ENCODE measurements at regions not wholly inside any gene's neighbourhood (a gene's known extent, or its start where the extent isn't known, plus 50 kb on each side); places are given as distances from the start of the nearest gene placed in this dataset.

DNA sequence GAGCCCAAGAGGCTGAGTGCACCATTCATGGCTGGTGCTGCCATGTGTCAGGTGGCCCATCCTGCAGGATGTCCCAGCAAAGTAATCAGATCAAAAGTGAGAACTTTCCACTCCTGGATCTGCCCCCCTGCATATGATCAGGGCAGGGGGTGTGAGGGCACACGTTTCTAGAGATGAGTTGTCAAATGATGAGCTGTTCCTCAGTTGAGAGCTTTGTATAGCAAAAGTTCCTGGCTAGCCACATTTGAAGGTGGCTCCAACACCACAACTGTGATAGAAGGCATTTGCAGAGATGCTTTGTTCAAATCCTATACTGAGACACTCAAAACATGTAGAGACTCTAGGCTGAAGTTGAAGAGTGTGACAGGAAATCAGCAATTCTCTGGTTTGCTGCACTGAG is 501.8 kb downstream of the BCOR start:
- no peak for DNase-seq (ENCODE audit: low read depth in 2 of 2)

- DNase-seq (ENCODE audit: low read depth in 2 of 2) = no peak
These were observed 501.3 kb downstream of the BCOR start for GRCh38 chrX:39596437-39596836.

GRCh38 chrX:39599339-39599738 is 498.4 kb downstream of the BCOR start:
- no peak for DNase-seq (ENCODE audit: low read depth in 2 of 2)

DNA sequence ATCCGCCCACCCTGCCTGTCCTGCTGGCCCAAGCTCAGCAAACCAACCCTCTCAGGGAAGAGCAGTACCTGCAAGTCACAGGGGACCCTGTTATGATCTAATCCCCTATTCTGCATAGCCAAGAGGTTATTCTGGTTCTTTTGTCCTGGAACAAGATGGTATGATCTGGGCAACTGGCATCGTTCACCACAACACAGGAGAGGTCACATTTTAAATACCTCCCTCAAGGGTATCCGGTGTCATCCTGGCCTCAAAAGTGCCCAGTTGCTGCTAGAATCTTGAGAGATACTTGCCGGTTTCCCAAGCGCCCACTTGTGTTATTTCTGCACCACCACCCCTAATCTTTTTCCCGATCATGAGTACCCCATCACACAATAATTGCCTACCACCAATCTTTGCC is 497.5 kb downstream of the BCOR start:
- DNase-seq (ENCODE audit: low read depth in 2 of 2) = no peak

DNA sequence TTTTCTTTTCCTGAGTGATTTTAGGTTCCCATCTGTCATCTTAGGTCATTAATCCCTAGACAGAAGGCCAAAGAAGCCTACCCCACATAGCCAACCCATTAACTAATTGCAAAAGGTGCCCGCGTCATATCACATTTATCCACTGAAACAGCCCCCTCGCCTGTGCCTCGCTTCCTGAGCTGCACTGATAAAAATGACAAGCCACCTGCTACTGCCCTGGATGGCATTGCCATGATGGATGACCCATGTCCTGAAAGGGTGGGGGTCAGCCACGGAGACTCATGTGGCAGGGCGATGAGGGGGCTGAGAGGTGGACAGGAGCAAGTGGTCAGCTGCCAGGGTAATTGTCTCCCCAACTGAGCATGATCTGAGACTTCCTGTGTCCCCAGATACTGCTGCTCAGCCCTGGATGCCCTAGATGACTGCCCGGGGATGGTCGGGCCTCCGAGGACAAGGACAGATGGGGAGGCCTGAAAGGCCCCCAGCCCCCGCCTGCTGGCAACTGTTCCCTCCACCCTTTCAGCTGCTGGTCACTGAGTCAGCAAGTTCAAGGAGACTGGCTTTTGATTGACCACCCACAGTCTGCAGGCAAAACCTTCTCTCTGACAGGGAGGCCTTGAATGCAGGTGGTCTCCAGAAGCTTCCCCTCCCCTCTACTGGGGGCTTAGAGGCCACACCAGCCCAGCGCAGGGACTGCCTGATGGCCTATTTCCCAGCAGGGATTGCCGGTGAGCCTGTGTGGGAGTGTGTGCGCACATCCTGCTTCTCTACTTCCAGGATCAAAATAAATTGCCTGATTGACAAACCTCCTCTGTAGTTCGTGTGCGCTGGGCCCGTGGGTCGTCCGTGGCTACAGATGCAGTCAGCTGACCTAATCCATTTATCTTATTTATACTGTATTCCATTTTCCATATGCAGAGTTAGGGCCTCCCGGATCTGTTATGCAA is 496.3 kb downstream of the BCOR start:
- DNase-seq (ENCODE audit: low read depth in 2 of 2) = no peak

GRCh38 chrX:39602195-39602594 is 495.6 kb downstream of the BCOR start:
- no peak for DNase-seq (ENCODE audit: low read depth in 2 of 2)

DNA sequence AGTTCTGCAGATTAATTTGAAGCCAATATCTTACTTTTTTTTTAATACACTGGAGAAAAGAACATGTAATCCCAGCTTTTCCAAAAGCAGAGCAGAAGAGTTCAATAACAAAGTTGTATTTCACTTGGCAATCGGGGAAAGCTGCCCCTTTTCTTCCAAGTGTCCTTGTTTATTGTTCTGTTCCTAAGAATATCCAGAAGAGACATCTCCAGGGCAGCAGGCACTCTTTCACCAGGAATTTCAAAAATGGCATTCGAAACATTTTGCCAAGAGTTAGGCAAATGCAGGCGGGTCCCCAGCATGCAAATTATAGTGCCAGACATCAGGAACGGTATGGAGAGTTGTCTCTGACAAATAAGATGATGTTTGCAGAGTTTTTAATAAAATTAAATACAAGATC is 494.5 kb downstream of the BCOR start:
- DNase-seq (ENCODE audit: low read depth in 2 of 2) = no peak

- DNase-seq (ENCODE audit: low read depth in 2 of 2) = no peak
These were observed 492.6 kb downstream of the BCOR start for GRCh38 chrX:39605183-39605582.

DNA sequence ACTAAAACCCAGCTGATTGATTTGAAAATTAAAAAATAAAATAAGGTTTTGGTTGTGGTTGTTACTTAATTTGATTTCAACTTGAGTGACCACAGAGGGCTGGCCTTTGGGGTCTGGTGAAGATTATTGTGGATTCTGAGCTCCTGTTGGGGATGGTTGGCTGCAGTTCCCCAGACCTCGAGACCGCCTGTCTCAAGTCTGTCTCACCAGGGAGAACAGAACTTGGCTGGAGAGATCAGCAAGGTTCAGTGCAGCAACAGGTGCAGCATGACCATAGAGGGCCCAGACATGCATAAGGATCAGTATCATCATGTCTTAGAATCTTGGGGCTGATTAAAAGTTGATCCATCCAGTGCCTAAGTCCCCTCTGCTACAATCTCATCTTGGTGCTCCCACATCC is 491.9 kb downstream of the BCOR start:
- DNase-seq (ENCODE audit: low read depth in 2 of 2) = no peak

DNA sequence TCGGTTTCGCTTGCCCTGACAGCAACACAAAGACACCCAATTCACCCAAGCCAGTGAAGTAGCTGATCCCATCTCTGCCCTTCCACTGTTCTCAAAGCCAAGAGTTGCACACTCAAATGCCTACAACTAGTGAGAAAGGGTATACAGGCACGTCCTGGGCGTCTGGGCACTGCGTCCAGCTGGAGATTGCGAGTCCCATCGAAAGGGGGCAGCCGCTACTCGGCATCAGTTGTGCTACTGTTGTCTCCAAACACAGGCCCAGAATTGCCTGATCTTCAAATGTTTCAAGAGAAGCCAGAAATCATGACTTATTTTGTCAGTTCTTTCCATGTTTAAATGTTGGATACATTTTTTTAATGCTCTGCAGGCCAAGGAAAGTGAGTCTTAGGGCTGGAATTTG is 487.8 kb downstream of the BCOR start:
- no peak for DNase-seq (ENCODE audit: low read depth in 2 of 2)

DNA sequence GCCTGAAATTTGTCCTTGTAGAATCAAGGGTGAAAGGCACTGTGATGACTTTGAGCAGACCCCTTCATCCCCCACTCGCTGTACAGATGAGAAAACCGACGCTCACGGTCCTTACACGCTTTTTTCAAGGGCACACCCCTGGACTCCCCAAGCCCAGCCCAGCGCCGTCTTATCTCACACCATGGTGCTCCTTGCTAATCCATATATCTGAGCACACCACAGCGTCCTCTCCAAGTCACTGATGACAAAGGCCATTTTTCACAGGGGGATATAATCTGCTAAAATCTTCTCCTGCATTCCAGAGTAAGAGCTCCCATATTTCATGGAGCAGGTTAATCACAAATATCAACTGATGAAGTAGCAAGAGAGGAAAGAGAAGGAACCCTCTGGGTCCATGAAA is 486.3 kb downstream of the BCOR start:
- DNase-seq (ENCODE audit: low read depth in 2 of 2) = no peak

DNA sequence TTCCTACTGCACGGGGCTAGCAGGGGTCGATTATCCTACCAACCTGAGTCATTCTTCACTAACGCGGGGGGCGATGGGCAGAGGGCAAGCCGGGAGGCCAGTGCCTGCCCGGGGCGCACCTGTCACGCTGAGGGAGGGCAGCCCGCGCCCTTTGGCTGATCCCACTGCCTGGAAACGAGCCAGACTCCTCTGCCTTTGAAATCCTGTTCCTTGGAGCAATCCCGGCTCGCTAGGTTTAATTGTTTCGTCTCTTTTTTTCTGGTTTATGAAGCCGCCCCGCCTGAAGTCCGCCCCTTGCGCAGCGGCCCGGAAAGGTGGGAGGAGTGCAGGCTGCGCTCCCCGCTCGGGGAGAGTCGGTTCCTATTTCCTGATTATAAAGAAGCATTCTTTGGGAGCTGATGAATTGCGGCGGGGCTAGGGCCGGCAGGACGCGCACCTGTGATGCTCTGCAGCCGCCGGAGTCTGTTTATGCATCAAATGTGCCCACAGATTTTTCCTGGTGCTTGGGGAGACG is 484.2 kb downstream of the BCOR start:
- no peak for DNase-seq (ENCODE audit: low read depth in 2 of 2)

DNA sequence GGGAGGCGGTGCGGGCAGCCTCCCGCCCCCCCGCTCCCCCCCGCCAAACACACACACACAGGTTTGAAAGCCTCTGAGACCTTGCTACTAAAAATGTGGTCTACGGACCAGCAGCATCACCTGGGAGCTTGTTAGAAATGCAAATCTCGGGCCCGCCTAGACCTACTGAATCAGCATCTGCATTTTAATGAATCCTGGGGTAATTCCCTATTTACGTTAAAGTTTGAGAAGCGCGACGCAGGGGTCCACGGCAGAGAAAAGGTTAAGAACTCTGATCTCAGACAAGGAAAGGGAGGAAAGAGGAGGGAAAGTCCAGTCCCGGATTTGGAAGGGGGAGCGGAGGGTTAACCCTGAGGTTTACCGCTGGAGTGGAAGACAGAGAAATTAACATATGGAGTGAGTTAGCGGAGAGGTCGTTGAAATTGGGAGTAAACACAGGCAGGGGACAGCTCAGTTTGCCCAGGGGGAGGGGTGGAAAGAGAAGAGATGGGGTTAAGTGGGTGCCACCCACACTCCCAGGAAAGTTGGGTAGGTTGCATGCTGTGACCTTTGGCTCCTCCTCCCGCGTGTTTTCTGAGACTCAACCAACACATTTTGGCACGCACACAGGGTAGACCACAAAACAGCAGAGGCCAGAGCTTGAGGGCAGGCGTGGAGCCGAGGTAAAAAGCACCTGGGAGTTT is 483.6 kb downstream of the BCOR start:
- peak; percentile 37 to 66 for DNase-seq (ENCODE audit: low read depth in 2 of 2)

DNA sequence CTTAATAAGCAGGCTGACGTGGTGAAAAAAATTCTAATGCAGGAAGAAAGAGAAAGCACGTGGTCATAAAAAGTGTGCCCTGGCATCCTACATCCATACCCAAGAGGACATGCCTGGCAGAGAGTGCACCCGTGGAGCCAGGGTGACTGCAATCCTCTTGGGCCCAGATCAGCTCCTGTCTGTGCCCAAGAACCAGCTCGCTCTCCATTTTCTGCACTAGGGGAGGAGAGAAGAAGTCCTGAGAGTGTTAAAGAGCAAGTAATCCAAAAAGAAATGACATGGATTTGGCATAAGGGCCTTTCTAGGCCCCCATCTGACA is 483.1 kb downstream of the BCOR start:
- no peak for DNase-seq (ENCODE audit: low read depth in 2 of 2)

DNA sequence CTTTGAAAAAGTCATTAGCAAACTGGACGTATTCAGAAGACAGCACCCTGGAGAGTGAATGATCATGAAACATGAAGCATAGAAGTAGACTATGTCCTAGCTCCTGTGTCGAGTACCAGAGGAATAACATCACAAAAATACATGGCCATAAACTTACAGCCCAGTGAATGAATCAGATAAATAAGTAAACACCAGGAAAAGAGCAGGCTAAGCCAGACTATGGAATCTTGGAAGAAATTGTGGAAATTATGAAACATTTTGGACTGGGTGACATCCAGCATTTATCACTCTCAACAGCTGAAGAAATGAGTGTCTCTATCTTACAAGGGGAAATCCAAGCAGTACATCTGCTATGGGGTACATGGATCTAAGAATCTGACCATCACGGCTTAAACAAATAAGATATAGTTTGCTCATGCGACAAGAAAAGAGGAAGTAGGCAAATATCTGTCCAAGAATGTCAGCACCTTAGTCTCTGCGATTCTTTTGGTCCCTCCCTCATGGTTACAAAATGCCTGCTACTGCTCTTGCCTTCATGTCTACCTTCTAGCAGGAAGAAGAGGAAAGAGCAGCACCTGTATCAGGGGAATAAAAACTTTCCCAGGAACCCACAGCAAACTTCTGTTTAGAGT is 481.5 kb downstream of the BCOR start:
- no peak for DNase-seq (ENCODE audit: low read depth in 2 of 2)

DNA sequence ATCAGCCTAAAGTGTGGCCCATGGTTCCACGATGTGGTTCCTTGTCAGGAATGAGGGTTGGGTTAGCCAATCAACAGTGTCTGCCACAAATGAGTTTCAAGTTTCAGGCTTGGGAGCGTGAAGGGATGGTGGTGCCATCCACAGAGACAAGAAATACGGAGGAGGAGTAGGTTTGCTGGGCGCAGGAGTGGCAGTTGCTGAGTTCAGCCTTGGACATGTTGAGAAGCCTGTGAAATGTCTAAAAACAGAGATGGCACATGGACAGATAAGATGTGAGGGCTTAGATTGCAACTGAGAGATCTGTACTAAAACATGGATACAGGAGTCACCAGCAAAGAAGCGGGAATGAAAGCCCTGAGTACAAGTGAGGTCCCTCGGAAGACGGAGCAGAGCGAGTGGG is 481.0 kb downstream of the BCOR start:
- no peak for DNase-seq (ENCODE audit: low read depth in 2 of 2)

DNA sequence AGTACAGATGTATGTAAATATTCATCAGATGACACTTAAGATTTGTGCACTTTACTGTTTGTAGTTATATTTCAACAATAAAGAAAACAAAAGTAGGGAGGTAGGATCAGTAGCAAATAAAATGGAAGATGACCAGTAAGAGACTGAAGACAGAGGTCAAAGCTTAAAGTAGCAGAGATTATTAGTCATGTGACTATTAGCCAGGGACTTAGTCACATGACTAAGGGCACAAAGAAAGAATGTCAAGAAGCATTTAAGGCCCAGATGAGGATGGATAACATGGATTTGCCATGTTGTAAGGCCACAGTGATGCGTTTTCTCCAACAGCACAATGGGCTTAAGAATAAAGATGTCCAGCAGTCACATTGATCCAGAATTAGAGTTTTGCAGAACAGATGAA is 479.6 kb downstream of the BCOR start:
- DNase-seq (ENCODE audit: low read depth in 2 of 2) = no peak

DNA sequence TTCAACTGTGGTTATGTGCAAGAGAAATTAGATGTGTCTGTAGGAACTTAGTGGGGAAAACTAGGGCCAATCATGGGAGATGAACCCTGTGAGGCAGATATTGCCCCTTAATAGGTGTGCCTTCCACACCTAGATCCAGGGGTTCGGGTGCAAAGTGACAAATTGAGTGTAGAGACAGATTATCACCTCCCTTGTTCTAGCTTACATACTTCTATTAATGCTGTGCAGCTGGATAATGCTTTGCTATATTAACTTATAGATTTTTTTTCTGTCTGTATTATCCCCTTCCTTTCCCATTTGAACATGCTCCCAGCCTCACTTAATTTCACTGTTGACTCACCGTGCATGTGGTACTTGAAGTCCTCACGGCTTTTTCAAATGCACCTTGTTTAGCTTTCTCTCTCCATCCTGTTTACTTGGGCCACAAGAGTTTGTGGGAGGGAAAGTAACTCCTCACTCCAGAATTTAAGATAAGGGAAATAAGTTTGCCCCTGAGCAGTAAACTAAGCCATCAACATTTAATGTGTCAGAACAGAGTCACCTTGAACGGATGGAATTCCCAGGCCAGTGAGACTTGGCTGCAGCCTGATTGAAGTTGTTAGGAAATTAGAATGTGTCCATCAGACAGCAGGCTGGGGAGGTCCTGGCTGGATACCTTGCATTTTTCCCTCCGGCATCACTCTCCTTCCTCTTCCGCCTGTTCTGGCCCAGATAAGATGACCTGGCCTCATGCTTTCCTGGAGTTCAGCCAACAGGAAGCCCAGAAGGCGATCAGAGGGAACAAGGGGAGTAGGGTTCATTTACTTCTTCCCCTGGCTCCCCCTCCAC is 478.4 kb downstream of the BCOR start:
- DNase-seq (ENCODE audit: low read depth in 2 of 2) = no peak

- no peak for DNase-seq (ENCODE audit: low read depth in 2 of 2)
These were observed 473.6 kb downstream of the BCOR start for GRCh38 chrX:39624166-39624565.

DNA sequence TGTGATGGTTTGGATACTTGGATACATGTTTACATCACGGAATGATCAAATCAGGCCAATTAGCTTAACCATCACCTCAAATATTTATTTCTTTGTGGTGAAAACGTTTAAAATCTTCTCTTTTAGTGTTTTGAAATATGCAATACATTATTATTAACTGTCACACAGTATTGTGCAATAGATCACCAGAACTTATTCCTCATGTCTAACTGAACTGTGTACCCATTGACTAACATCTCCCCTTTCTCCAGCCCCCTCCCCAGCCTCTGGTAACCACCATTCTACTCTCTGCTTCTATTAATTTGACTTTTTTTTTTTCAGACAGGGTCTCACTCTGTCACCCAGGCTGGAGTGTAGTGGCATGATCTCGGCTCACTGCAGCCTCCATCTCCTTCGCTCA is 471.9 kb downstream of the BCOR start:
- DNase-seq (ENCODE audit: low read depth in 2 of 2) = no peak

DNA sequence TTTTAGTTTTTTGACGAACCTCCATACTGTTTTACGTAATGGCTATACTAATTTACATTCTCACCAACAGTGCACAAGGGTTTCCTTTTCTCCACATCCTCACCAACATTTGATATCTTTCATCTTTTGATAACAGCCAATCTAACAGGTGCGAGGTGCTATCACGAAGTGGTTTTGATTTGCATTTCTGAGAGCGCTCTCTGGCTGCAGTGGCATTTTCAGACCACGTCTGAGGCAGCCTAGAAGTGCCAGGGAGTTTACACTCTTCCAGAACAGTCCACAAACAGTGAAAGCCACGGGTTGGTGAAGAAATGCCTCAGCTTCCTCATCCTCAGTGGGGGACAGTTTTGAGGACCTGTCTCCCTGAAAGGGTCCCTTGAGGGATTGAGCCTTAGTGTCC is 471.0 kb downstream of the BCOR start:
- DNase-seq (ENCODE audit: low read depth in 2 of 2) = no peak

- no peak for DNase-seq (ENCODE audit: low read depth in 2 of 2)
These were observed 470.5 kb downstream of the BCOR start for GRCh38 chrX:39627257-39627656.
